ENCODE measurements at regions not wholly inside any gene's neighbourhood (a gene's known extent, or its start where the extent isn't known, plus 50 kb on each side); places are given as distances from the start of the nearest gene placed in this dataset.

GRCh38 chr6:23457321-23457720 is 668.7 kb upstream of the NRSN1 start:
- intact Hi-C loops (cut with micrococcal nuclease): no loop called here

- intact Hi-C loops (cut with micrococcal nuclease): no loop called here
Measured at GRCh38 chr6:23465912-23466311, 660.1 kb upstream of the NRSN1 start.

GRCh38 chr6:23477586-23477985 is 648.4 kb upstream of the NRSN1 start:
- intact Hi-C loops (cut with micrococcal nuclease): no loop called here

DNA sequence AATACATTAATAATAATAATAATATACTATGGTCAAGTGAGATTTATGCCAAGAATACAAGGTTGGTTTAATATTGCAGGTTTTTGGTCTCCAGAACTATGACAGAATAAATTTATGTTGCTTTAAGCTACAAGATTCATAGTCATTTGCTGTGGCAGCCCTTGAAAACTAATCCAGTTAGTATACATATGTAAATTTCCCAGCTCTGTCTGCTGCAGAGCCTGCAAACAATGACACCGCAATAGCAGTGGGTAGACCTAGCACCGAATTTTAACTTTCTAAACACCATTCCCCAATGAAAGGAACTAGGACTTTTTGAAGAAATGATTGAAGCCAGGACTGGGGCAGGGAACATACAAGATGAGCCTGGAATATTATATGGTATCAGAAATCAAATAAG is 647.7 kb upstream of the NRSN1 start:
- intact Hi-C loops (cut with micrococcal nuclease): no loop called here

DNA sequence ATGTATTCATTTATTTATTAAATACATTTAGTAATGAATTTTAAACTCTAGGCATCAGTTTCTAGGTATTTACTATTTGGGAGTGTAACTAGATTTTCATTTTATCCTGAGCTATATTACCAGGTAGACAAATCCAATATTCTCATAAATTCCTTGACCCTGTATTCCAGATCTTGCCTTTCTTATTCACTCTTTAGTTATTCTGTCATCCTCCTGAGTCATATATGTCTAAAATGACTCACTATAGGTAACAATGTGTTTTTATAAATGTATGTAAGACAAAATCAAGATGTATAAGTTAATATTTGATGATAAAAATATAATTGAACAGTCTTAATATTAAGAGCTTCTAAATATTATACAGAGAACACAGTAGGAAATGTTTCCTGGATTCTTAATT is 642.1 kb upstream of the NRSN1 start:
- intact Hi-C loops (cut with micrococcal nuclease): no loop called here

- intact Hi-C loops (cut with micrococcal nuclease): no loop called here
Measured at GRCh38 chr6:23494367-23494766, 631.6 kb upstream of the NRSN1 start.

DNA sequence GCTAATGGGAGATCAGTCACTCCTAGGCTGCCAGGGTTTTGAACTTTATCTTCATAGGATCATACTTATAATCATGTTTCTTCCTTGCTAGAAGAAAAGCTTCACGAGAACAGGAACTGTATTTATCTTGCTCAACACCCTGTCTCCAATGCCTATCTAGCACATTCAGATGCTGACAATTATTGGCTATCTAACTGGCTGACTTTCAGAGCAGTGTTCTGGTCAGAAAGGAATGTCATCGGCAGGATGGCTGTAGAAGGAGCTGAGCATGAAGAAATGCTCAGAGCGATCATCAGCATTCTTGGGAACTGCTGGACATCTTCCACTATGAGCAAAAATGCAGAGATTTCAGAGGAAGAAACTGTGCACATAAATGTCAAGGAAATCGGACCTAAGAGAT is 628.0 kb upstream of the NRSN1 start:
- intact Hi-C loops (cut with micrococcal nuclease): no loop called here

- intact Hi-C loops (cut with micrococcal nuclease): no loop called here
Measured at GRCh38 chr6:23499549-23499948, 626.5 kb upstream of the NRSN1 start.

- intact Hi-C loops (cut with micrococcal nuclease): no loop called here
Measured at GRCh38 chr6:23503173-23503572, 622.8 kb upstream of the NRSN1 start.

GRCh38 chr6:23505026-23505425 is 621.0 kb upstream of the NRSN1 start:
- intact Hi-C loops (cut with micrococcal nuclease): no loop called here

DNA sequence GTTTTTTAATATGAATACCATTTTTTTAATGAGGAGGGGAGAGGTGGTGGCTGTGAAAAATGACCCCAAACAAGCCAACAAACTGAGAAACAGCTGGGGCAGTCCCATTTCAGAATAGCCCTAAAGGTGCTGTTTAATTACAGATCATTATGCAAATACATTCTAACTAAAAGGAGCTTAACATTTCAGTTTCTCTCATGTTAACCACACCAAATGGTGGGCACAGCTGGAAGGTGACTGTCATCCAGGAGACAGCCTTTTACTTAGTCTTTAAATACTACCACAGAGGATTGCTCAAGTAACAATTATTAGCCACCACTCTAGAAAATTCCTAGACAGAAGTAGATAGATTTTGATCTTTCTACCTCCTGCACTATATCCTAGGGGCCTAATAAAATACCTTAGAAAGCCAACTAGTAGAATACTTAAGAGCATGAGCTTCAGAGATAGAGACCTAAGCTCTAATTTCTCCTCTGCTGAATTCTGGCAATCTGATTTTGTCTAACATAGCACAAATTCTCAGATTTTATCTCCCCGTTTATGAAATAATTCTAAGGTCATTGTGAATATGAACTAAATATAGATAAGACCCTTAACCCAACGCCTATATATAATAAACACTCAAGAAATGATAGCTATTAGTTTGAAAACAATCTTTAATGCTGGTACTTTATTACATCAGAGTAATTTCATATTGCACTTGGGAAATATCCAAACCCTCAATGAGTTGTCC is 615.1 kb upstream of the NRSN1 start:
- intact Hi-C loops (cut with micrococcal nuclease): no loop called here

- intact Hi-C loops (cut with micrococcal nuclease): no loop called here
Measured at GRCh38 chr6:23511817-23512216, 614.2 kb upstream of the NRSN1 start.

DNA sequence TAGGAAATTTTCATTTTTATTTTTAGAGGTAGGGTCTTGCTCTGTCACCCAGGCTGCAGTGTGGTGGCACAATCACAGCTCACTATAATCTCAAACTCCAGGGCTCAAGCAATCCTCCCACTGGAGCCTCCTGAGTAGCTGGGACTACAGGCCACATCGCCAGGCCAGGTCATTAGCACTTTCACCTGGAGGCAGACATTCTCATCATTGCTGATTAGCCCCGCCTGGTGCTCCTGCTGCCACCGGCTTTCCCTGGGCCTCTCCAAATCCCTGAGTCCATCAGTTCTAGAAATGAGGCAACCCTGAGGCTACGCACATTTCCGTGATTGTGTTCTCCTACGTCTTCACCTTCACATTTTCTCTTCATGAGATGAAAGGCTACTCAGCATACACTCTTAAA is 607.7 kb upstream of the NRSN1 start:
- intact Hi-C loops (cut with micrococcal nuclease): no loop called here

- intact Hi-C loops (cut with micrococcal nuclease): no loop called here
Measured at GRCh38 chr6:23522792-23523547, 603.0 kb upstream of the NRSN1 start.

DNA sequence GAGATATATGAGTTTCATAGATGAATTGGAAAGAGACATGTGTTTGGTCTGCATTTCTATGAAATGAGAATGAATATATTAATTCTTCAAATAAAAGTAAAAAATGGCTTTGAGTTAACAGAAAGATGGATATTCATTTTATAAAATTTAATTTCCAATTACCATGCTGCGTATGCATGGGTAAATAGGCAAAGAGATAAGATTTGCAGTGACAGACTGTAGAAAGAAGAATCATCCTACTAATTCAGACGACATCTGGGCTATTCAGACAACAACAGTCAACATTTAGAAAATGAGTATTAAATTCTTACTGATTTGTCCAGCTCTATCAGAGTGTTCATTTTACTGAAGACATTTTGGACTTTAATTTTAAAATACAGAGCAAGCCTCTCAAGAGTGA is 602.2 kb upstream of the NRSN1 start:
- intact Hi-C loops (cut with micrococcal nuclease): no loop called here

DNA sequence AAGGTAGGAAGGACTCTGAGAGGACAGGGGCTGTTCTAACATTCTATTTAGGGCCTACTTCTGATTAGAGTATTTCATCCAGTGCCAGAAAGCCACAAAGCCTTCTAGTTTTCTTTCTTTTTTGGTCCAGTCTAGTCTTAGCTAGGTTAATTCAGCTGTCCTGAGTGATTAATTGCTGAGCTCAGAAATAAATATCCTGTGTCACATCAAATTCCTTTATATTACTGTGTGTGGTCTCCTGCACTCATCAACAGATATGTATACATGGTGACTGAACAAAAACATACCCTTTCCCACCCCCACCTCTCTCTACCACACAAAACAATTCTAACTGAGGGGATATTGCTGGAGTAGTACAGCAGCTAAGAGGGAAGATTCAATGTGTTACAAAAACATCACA is 601.5 kb upstream of the NRSN1 start:
- intact Hi-C loops (cut with micrococcal nuclease): no loop called here

DNA sequence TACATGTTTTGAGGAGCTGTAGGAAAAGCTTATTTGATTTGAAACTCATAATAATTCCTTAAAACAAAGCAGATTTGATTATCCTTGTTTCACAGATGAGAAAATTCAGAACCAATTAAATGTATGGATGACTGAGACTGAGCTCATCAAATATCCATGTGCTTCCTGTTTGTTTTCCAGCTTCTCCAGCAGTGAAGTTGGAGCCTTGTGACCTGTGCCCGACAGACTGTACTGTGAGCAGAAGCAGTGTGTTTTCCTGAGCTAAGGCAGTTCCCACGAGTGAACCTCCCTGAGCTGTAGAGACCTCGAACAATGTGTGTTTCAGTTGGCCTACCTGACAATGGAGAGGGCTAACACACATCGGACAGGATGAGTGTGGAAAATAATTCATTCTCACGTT is 599.5 kb upstream of the NRSN1 start:
- intact Hi-C loops (cut with micrococcal nuclease): no loop called here

DNA sequence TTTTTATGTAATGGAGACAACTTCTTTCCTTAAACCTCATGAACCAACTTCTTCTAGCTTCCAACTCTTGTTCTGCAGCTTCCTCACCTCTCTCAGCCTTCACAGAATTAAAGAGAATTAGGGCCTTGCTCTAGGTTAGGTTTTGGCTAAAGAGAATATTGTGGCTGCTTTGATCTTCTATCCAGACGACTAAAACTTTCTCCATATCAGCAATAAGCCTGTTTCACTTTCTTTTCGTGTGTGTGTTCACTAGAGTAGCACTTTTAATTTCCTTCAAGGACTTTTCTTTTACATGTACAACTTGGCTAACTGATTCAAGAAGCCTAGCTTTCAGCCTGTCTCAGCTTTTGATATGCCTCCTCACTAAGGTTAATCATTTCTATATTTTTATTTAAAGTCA is 596.1 kb upstream of the NRSN1 start:
- intact Hi-C loops (cut with micrococcal nuclease): no loop called here

DNA sequence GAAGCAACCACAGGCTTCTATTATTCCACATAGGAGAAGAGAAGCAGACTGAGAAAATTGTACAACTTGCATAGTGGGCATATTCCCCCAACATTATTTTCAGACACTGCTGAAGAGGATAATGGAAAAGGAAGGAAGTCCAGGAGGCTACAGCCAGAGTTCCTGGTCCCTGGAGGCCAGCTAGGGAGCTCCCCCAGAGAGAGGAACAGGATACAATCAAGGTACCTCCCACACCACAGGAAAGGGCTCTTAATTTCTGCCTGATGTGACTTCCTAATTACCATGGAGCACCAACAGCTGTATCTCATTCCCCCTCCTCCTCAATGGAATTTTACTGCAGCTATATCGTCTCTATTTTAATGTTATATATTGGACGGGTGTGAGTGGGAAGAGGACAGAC is 594.3 kb upstream of the NRSN1 start:
- intact Hi-C loops (cut with micrococcal nuclease): no loop called here

DNA sequence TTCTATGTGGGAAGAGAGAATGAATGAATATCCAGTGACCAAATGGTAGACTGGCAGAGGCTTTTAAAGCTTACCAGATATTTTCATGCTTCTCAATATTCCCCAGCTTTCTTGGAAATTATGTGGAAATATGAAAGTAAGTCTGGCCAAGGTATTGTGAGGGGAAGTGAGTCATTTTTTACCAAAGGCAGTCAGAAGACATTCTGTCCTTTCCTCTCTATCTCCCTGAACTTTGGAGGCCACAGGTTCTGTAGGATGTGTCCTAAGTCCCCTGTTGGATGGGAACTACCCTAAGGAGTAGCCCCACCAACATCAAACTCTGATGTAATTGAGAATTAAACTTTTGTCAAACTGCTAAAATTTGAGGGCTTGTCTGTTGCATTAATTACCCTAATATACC is 593.8 kb upstream of the NRSN1 start:
- intact Hi-C loops (cut with micrococcal nuclease): no loop called here

GRCh38 chr6:23533311-23533710 is 592.7 kb upstream of the NRSN1 start:
- intact Hi-C loops (cut with micrococcal nuclease): no loop called here

DNA sequence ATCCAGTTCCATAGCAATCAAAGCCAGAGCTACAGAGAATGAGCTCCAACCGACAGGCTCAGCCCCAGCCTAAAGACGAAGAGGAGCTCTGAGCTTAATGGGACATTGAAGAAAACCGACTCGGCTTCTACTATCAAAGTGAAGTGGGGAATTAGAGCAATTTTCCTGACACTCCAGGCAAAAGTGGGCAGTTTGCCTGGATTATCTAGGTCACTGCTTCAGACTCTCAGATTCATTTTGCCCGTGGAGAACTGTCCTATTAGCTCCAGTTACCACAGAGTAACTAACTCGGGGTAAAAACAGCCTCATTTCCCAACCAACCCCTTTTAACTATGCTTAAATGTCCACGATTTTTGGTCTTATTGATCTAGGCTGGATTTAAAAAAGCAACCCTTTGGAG is 592.1 kb upstream of the NRSN1 start:
- intact Hi-C loops (cut with micrococcal nuclease): no loop called here

GRCh38 chr6:23534351-23534750 is 591.7 kb upstream of the NRSN1 start:
- intact Hi-C loops (cut with micrococcal nuclease): no loop called here
